Common myeloid progenitor, CD34-positive (primary cell): ENCODE measurements at regions not wholly inside any gene's neighbourhood (a gene's known extent, or its start where the extent isn't known, plus 50 kb on each side); places are given as distances from the start of the nearest gene placed in this dataset.

Experiments
- CTCF ChIA-PET: fragments of 350-600 bp; sonication (Branson Sonifier 250); formaldehyde crosslinking; loops from one replicate; lab custom pipeline; 2021; ENCODE audit warnings: antibody characterized with exemption; lab: Charles Lee
- POLR2A ChIA-PET: fragments of 350-600 bp; sonication (Branson Sonifier 250); formaldehyde crosslinking; loops from one replicate; lab custom pipeline; 2021; ENCODE audit warnings: antibody characterized with exemption; lab: Charles Lee
- DNase-seq, 3 donors: peaks; one replicate each; pipeline versions ENCODE4 v3.0.0 to v3.0.0-alpha.2; 2013
- H3K27ac ChIP-seq, 2 experiments: 1 replicate in 1 of 2; 2 replicates in 1 of 2; pipeline ENCODE4 v1.7.0; 2013; ENCODE audit warnings: inconsistent platforms in 2 of 2, low read length in 2 of 2, mild to moderate bottlenecking in 2 of 2, low read depth in 1 of 2, moderate library complexity in 1 of 2; ENCODE audit not compliant: severe bottlenecking in 2 of 2, insufficient read depth in 1 of 2, poor library complexity in 1 of 2
- H3K27me3 ChIP-seq, 5 experiments: replicated peaks in 2 of 5; 1 replicate in 3 of 5; 2 replicates in 2 of 5; pipeline versions ENCODE4 v1.6.1 to v1.7.0; 2013; ENCODE audit warnings: low read length in 4 of 5, mild to moderate bottlenecking in 2 of 5, moderate library complexity in 2 of 5, inconsistent platforms in 1 of 5; ENCODE audit not compliant: insufficient read depth in 5 of 5, control insufficient read depth in 4 of 5
- H3K36me3 ChIP-seq, 4 experiments: 1 replicate in 2 of 4; 2 replicates in 2 of 4; pipeline versions ENCODE4 v1.6.1 to v1.7.0; 2013; ENCODE audit warnings: low read length in 3 of 4, control low read depth in 1 of 4, mild to moderate bottlenecking in 1 of 4; ENCODE audit not compliant: control insufficient read depth in 4 of 4, insufficient read depth in 4 of 4
- H3K4me1 ChIP-seq, 4 experiments: 1 replicate in 3 of 4; 2 replicates in 1 of 4; pipeline versions ENCODE4 v1.6.1 to v1.7.1; 2013; ENCODE audit warnings: low read length in 3 of 4, mild to moderate bottlenecking in 3 of 4, control low read depth in 1 of 4, inconsistent platforms in 1 of 4, moderate library complexity in 1 of 4; ENCODE audit not compliant: control insufficient read depth in 4 of 4, insufficient read depth in 4 of 4; ENCODE audit errors: control extremely low read depth in 1 of 4
- H3K4me3 ChIP-seq, 7 experiments: 1 replicate in 4 of 7; 2 replicates in 3 of 7; pipeline versions ENCODE4 v1.5.1 to v1.7.0; 2013; ENCODE audit warnings: mild to moderate bottlenecking in 7 of 7, low read length in 6 of 7, moderate library complexity in 6 of 7, inconsistent platforms in 2 of 7, low read depth in 2 of 7, control low read depth in 1 of 7; ENCODE audit not compliant: insufficient read depth in 4 of 7, control insufficient read depth in 1 of 7; ENCODE audit errors: extremely low read depth in 1 of 7
- H3K9me3 ChIP-seq, 5 experiments: 1 replicate in 4 of 5; 2 replicates in 1 of 5; pipeline versions ENCODE4 v1.6.1 to v1.7.1; 2013; ENCODE audit warnings: low read length in 4 of 5, mild to moderate bottlenecking in 2 of 5, inconsistent platforms in 1 of 5, low read depth in 1 of 5, moderate library complexity in 1 of 5; ENCODE audit not compliant: control insufficient read depth in 4 of 5, insufficient read depth in 2 of 5; ENCODE audit errors: control extremely low read depth in 1 of 5
- WGBS: methylation state at CpG from one replicate; pipeline ENCODE4 v1.1.5; 2013; ENCODE audit not compliant: insufficient coverage; 5-methylcytosine and 5-hydroxymethylcytosine counted together

- Histone ChIP-seq H3K27ac (no peak overlapping the region), H3K36me3 (no peaks in the 10 kb centered on the region), H3K4me1 (peaks cover 0 to 8% (median under 1%) of the 10 kb centered on the region in 4 experiments), H3K27me3 (no peaks in the 10 kb centered on the region), H3K4me3 (no peak overlapping the region), H3K9me3 (no peaks in the 10 kb centered on the region)
- 93% methylated on average over 4 of the region's 4 CpGs for WGBS
- ChIA-PET CTCF (no interaction called here), POLR2A (no interaction called here)
- no peak for DNase-seq
These were observed 613.1 kb downstream of the ZEB2 start for GRCh38 chr2:143906850-143907249.

- Histone ChIP-seq H3K9me3 (no peaks in the 10 kb centered on the region), H3K36me3 (no peaks in the 10 kb centered on the region), H3K4me3 (no peak overlapping the region), H3K27me3 (no peaks in the 10 kb centered on the region), H3K27ac (no peak overlapping the region), H3K4me1 (peaks cover 0 to 19% (median 5%) of the 10 kb centered on the region in 4 experiments)
- ChIA-PET POLR2A (no interaction called here), CTCF (no interaction called here)
- 100% methylated on average over 1 of the region's 4 CpGs for WGBS
- DNase-seq = no peak
These were observed 614.3 kb downstream of the ZEB2 start for GRCh38 chr2:143905587-143905986.

GRCh38 chr2:143903172-143903856 lies 616.6 kb downstream of the ZEB2 start:
- Histone ChIP-seq H3K4me3 (no peak overlapping the region), H3K4me1 (peaks cover 0 to 19% (median 5%) of the 10 kb centered on the region in 4 experiments), H3K9me3 (no peaks in the 10 kb centered on the region), H3K36me3 (no peaks in the 10 kb centered on the region), H3K27me3 (no peaks in the 10 kb centered on the region), H3K27ac (no peak overlapping the region)
- ChIA-PET CTCF (no interaction called here), POLR2A (interaction anchor here (0.6 kb wide), 1 partner anchor 30 kb away, joined by 3 read pairs; no protein-coding TSS in a partner anchor)
- peak in 2 of 3 donors; percentile 52 for DNase-seq
- WGBS = 92% methylated on average over 5 of the region's 5 CpGs

- peaks cover 0 to 19% (median 5%) of the 10 kb centered on the region in 4 experiments for H3K4me1 ChIP-seq
- H3K4me3 ChIP-seq = peak overlapping the region in 1 of 7 experiments; percentile 2
- no peak overlapping the region for H3K27ac ChIP-seq
- H3K27me3 ChIP-seq = no peaks in the 10 kb centered on the region
- H3K9me3 ChIP-seq = no peaks in the 10 kb centered on the region
- peak; percentile 38 to 83 (median 76) for DNase-seq
- ChIA-PET CTCF (no interaction called here), POLR2A (no interaction called here)
- H3K36me3 ChIP-seq = no peaks in the 10 kb centered on the region
- WGBS = 0% methylated on average over 1 of the region's 4 CpGs
These were observed 618.6 kb downstream of the ZEB2 start for GRCh38 chr2:143901185-143901842.

- H3K27me3 ChIP-seq = no peaks in the 10 kb centered on the region
- ChIA-PET POLR2A (no interaction called here), CTCF (no interaction called here)
- H3K4me1 ChIP-seq = peaks cover 0 to 19% (median 5%) of the 10 kb centered on the region in 4 experiments
- no peaks in the 10 kb centered on the region for H3K36me3 ChIP-seq
- H3K27ac ChIP-seq = no peak overlapping the region
- no peak for DNase-seq
- no peaks in the 10 kb centered on the region for H3K9me3 ChIP-seq
- 100% methylated on average over 2 of the region's 4 CpGs for WGBS
- no peak overlapping the region for H3K4me3 ChIP-seq
These were observed 619.9 kb downstream of the ZEB2 start for GRCh38 chr2:143899987-143900386.

- Histone ChIP-seq H3K4me3 (no peak overlapping the region), H3K9me3 (no peaks in the 10 kb centered on the region), H3K27me3 (no peaks in the 10 kb centered on the region), H3K36me3 (no peaks in the 10 kb centered on the region), H3K27ac (no peak overlapping the region), H3K4me1 (no peaks in the 10 kb centered on the region)
- no peak for DNase-seq
- POLR2A ChIA-PET = no interaction called here
- CTCF ChIA-PET = no interaction called here
- no CpG with 5 or more reads among the region's 3 CpGs for WGBS
These were observed 626.5 kb downstream of the ZEB2 start for GRCh38 chr2:143893371-143893770.

GRCh38 chr2:143891879-143892308 lies 628.0 kb downstream of the ZEB2 start:
- POLR2A ChIA-PET = no interaction called here
- WGBS = 100% methylated on average over 6 of the region's 7 CpGs

More at GRCh38 chr2:143891879-143892308, 628.0 kb downstream of the ZEB2 start:
- H3K27me3 ChIP-seq = no peaks in the 10 kb centered on the region
- CTCF ChIA-PET = no interaction called here
- no peaks in the 10 kb centered on the region for H3K4me1 ChIP-seq
- no peaks in the 10 kb centered on the region for H3K9me3 ChIP-seq
- DNase-seq = no peak
- no peaks in the 10 kb centered on the region for H3K36me3 ChIP-seq
- no peak overlapping the region for H3K27ac ChIP-seq
- H3K4me3 ChIP-seq = no peak overlapping the region
